ENCODE measurements at regions not wholly inside any gene's neighbourhood (a gene's known extent, or its start where the extent isn't known, plus 50 kb on each side); places are given as distances from the start of the nearest gene placed in this dataset.
"Not testable (repeated sequence)": the region's sequence is repeated elsewhere in the genome, so short reads cannot be mapped to it uniquely, and the experiment has no call there.

GRCh38 chr5:35561396-35561795 lies 56.3 kb upstream of the SPEF2 start:
- no peak for DNase-seq (ENCODE audit: low spot score)

- no peak for DNase-seq (ENCODE audit: low spot score)
These were observed 59.9 kb upstream of the SPEF2 start for GRCh38 chr5:35557748-35558147.

- no peak for DNase-seq (ENCODE audit: low spot score)
These were observed 60.5 kb upstream of the SPEF2 start for GRCh38 chr5:35557199-35557598.

GRCh38 chr5:35554016-35554415 lies 63.6 kb upstream of the SPEF2 start:
- DNase-seq (ENCODE audit: low spot score): no peak

DNA sequence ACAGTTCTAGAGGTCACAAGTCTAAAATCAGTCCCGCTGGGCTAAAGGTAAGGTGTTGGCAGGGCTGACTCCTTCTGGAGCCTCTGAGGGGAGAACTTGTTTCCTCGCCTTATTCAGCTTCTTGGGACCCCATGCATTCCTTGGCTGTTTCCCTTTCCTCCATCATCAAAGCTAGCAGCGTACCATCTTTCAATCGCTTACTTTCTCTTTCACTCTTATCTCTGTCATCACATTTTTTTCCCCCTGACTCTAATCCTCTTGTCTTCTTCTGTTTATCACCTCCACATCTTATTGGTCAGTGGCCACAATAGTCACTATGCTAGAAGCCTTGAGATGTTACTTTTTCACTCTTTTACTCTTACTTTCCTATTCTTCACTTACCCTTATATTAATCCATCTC lies 72.5 kb upstream of the SPEF2 start:
- DNase-seq (ENCODE audit: low spot score): no peak

GRCh38 chr5:35543408-35543807 lies 74.3 kb upstream of the SPEF2 start:
- no peak for DNase-seq (ENCODE audit: low spot score)

DNA sequence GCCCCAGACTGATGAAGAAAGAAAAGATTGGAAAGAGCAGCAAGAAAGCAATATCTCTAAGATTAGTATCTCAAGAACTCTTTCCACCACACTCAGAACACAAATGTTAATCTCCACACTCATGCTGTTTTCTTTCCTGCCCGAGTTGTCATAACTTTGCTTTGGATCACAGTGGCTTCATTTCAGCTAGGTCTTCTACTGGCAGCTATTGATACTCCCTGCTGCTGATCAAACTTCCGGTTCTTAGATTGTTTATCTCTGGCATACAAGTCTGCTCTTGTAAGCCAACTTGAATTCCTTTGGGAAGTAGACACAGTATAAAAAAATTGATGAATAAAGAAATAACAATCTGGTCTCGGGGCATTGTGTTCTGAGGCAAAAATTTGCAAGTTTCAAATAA lies 77.7 kb upstream of the SPEF2 start:
- no peak for DNase-seq (ENCODE audit: low spot score)

DNA sequence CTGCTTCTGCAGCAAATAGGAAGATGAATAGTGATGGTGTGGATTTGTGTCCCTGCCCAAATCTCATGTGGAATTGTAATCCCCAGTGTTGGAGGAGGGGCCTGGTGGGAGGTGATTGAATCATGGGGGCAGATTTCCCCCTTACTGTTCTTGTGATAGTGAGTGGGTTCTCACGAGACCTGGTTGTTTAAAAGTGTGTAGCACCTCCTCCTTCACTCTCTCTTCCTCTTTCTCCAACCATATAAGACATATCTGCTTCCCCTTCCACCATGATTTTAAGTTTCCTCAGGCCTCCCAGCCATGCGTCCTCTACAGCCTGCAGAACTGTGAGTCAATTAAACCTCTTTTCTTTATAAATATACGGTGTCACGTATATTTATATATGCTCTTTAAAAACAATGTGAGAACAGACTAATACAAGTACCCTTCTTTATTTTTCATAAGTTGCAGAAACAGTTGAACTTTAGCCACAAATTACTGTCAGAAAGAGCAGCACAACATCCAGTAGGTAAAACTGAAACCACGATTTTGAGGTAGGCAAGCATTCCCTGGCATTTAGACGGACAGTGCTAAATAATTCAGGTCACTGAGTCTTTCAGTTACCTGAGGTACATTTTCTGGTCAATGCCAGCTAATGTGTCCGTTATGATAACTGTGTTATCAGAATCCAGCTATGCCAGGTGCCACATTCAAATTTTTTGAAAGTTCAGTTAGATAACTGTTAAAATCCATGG lies 79.3 kb upstream of the SPEF2 start:
- no peak for DNase-seq (ENCODE audit: low spot score)

GRCh38 chr5:35533156-35533555 lies 84.5 kb upstream of the SPEF2 start:
- no peak for DNase-seq (ENCODE audit: low spot score)

DNA sequence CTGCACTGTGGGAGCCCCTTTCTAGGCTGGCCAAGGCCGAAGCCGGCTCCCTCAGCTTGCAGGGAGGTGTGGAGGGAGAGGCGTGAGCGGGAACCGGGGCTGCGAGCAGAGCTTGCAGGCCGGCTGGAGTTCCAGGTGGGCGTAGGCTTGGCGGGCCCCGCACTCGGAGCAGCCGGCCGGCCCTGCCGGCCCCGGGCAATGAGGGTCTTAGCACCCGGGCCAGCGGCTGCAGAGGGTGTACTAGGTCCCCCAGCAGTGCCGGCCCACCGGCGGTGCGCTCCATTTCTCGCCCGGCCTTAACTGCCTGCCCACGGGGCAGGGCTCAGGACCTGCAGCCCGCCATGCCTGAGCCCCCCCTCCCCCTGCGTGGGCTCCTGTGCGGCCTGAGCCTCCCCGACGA lies 86.1 kb upstream of the SPEF2 start:
- DNase-seq (ENCODE audit: low spot score): not testable (repeated sequence)

- DNase-seq (ENCODE audit: low spot score): no peak
These were observed 99.6 kb upstream of the SPEF2 start for GRCh38 chr5:35518104-35518503.

- no peak for DNase-seq (ENCODE audit: low spot score)
These were observed 101.4 kb upstream of the SPEF2 start for GRCh38 chr5:35516271-35516670.

- DNase-seq (ENCODE audit: low spot score): no peak
These were observed 104.1 kb upstream of the SPEF2 start for GRCh38 chr5:35513612-35514011.

DNA sequence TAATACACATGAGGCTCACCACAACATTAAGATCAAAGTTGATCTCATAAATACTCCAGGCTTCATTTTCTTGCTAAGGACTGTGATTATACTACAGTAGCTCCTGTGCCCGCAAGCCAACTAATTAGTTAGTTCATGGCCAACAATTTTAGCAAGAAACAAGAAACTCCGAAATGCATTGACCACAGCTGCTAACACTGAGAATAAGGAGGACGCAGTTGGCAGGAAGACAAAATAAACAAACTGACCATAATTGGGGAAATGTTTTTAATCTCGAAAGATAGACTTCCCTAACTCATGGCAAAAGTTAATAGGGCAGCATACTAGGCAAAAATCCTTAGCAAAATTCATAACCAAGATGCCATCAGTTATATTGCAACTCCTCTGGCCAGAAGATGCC lies 115.5 kb upstream of the SPEF2 start:
- no peak for DNase-seq (ENCODE audit: low spot score)

GRCh38 chr5:35488791-35489190 lies 128.9 kb upstream of the SPEF2 start:
- DNase-seq (ENCODE audit: low spot score): no peak

DNA sequence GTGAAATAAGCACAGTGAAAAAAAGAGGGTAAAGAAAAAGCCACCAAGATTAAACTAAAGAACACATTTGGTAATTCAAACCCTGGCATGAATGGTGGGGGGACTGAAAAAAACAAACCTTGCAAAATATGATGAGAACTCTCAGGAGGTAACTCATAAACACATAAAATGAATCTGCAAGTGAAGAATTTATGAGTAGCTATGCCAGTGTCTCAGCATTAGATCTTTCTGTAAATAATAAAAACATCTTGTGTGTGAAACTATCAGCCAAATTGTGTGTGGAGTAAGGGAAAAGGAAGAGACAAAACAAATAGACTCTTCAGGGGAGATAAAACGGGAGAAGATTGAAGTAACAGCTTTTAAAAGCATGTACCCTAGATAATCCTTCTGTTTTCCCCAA lies 129.6 kb upstream of the SPEF2 start:
- DNase-seq (ENCODE audit: low spot score): no peak

- DNase-seq (ENCODE audit: low spot score): no peak
These were observed 130.2 kb upstream of the SPEF2 start for GRCh38 chr5:35487233-35488025.

DNA sequence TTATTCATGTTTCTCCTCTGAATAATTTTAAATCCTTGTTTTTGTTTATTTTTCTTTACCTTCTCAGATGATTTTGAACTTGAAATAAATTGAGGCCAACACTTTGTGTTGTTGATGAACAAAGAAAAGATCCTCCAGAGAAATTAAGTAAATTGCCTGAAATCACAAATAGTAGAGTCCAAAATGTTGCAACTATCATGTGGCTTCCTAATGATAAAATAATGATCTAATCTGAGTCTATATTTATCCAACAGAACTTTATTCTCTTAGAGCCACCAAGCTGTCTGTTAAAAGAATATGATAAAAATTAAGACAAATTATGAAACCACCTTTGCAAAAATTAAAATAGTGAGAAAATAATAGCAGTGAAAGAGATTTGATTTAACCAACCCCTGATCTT lies 132.2 kb upstream of the SPEF2 start:
- no peak for DNase-seq (ENCODE audit: low spot score)

DNA sequence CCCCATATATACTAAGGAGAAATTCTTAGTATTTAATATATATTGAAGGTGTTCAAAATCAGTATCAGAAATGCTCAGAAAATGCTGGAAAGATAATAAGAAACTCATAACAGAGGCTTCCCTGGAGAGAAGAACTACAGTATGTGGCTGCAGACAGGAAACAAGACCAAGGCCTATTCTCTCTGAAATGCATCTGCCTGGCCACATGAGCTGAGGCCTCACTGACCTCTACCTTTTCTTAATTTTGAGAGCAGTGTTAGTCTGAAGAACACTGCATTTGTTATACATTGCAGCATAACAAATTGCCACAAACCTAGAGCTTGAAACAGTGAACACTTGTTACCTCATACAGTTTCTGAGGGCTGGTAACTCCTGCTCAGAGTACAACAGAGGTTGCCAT lies 133.4 kb upstream of the SPEF2 start:
- DNase-seq (ENCODE audit: low spot score): no peak

- DNase-seq (ENCODE audit: low spot score): peak; percentile 43
These were observed 133.9 kb upstream of the SPEF2 start for GRCh38 chr5:35483780-35484179.

GRCh38 chr5:35483191-35483590 lies 134.5 kb upstream of the SPEF2 start:
- DNase-seq (ENCODE audit: low spot score): no peak

GRCh38 chr5:35482167-35482755 lies 135.4 kb upstream of the SPEF2 start:
- DNase-seq (ENCODE audit: low spot score): no peak

Measured in HuH-7.5 (cell line).